ENCODE measurements at regions not wholly inside any gene's neighbourhood (a gene's known extent, or its start where the extent isn't known, plus 50 kb on each side); places are given as distances from the start of the nearest gene placed in this dataset.

DNA sequence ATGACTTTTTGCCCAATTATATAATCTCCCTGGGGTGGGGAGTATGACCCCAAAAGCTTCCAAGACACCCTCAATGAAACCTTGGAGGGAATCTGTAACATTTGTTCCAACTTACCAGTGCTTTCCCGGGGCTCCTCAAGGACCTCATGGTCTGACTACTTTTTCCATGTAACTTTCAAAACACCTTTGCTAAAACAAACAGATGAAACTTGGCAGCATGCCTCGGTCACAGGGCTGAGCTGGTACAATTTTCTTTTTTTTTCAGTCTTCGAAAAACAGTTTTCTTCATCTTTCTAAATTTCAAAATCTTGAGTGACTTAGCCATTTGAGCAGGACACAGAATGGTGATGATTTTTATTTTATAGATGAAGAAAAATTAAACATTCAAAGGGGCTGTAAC is 241.2 kb downstream of the BMP7 start:
- Histone ChIP-seq H3K23ac (ENCODE audit: insufficient read length, low read depth, low read length) (no peak overlapping the region), H2BK120ac (ENCODE audit: low read depth, low read length, poor library complexity, severe bottlenecking) (no peak overlapping the region), H2BK20ac (ENCODE audit: low read depth, low read length, poor library complexity, severe bottlenecking) (no peak overlapping the region), H3K9ac (ENCODE audit: extremely low read depth, insufficient read length, low read length) (no peak overlapping the region), H3K27me3 (ENCODE audit: insufficient read depth, low read length) (no peaks in the 10 kb centered on the region), H4K8ac (replicated peaks; ENCODE audit: insufficient read length, low read depth, low read length) (no peak overlapping the region), H3K4me2 (ENCODE audit: insufficient read depth, insufficient read length, low read length) (no peak overlapping the region), H3K23me2 (ENCODE audit: insufficient read length, low read depth, low read length, poor library complexity, severe bottlenecking) (no peaks in the 10 kb centered on the region), H3K56ac (ENCODE audit: insufficient read length, low read depth, low read length) (no peak overlapping the region), H3K79me2 (ENCODE audit: insufficient read depth, low read length) (no peaks in the 10 kb centered on the region), H3K27ac (ENCODE audit: insufficient read length, low read depth, low read length) (no peak overlapping the region), H2AK5ac (ENCODE audit: insufficient read length, low read length) (no peak overlapping the region), H3K4ac (ENCODE audit: low read depth, low read length) (no peak overlapping the region), H3K4me1 (ENCODE audit: insufficient read depth, low read length) (peaks cover 3% of the 10 kb centered on the region; the same call in 1 of the 2 replicates), H3K9me3 (ENCODE audit: control insufficient read depth, low read depth, low read length) (no peaks in the 10 kb centered on the region), H3T11ph (ENCODE audit: low read length) (no peak overlapping the region), H3K14ac (ENCODE audit: insufficient read depth, low read length) (no peak overlapping the region), H3K79me1 (ENCODE audit: insufficient read depth, low read depth, low read length, poor library complexity, severe bottlenecking) (no peaks in the 10 kb centered on the region), H4K5ac (ENCODE audit: insufficient read length, low read depth, low read length) (no peak overlapping the region), H2AFZ (ENCODE audit: low read length) (no peak overlapping the region), H2BK15ac (ENCODE audit: low read depth, low read length) (no peak overlapping the region), H2BK12ac (ENCODE audit: insufficient read length, low read depth, low read length) (no peak overlapping the region), H2BK5ac (ENCODE audit: insufficient read length, low read length) (no peak overlapping the region), H3K18ac (ENCODE audit: insufficient read length, low read depth, low read length) (no peak overlapping the region), H4K20me1 (ENCODE audit: control insufficient read depth, insufficient read depth, insufficient read length) (no peaks in the 10 kb centered on the region), H4K91ac (ENCODE audit: insufficient read length, low read depth, low read length) (no peak overlapping the region)
- no peak for DNase-seq
- Mint-ChIP-seq H3K4me3 (no peak overlapping the region), H3K4me1 (peaks cover 25 to 40% of the 10 kb centered on the region in 2 experiments), H3K36me3 (ENCODE audit: insufficient read depth in 1 of 3, low read depth in 3 of 3) (peaks cover 0 to 5% (median 0%) of the 10 kb centered on the region in 3 experiments; a peak in 2 of 7 replicates), H3K9me3 (no peaks in the 10 kb centered on the region; a peak in 1 of 5 replicates), H3K27ac (no peak overlapping the region), H3K27me3 (ENCODE audit: low read depth) (peaks cover 34% of the 10 kb centered on the region)
- WGBS (ENCODE audit: extremely low coverage, insufficient read length, low lambda C conversion rate), result no CpG with 5 or more reads among the region's 3 CpGs
- TF ChIP-seq, protein P1, sequence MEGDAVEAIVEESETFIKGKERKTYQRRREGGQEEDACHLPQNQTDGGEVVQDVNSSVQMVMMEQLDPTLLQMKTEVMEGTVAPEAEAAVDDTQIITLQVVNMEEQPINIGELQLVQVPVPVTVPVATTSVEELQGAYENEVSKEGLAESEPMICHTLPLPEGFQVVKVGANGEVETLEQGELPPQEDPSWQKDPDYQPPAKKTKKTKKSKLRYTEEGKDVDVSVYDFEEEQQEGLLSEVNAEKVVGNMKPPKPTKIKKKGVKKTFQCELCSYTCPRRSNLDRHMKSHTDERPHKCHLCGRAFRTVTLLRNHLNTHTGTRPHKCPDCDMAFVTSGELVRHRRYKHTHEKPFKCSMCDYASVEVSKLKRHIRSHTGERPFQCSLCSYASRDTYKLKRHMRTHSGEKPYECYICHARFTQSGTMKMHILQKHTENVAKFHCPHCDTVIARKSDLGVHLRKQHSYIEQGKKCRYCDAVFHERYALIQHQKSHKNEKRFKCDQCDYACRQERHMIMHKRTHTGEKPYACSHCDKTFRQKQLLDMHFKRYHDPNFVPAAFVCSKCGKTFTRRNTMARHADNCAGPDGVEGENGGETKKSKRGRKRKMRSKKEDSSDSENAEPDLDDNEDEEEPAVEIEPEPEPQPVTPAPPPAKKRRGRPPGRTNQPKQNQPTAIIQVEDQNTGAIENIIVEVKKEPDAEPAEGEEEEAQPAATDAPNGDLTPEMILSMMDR (conservative IDR thresholded peaks at IDR 0.05), result no peak
